B cell (primary cell): ENCODE measurements at regions not wholly inside any gene's neighbourhood (a gene's known extent, or its start where the extent isn't known, plus 50 kb on each side); places are given as distances from the start of the nearest gene placed in this dataset.

ENCODE experiments used
- ATAC-seq: fragments of 200-7000 bp; cut with Tn5 transposase; one replicate; pipeline ENCODE4 v1.10.0; 2021; ENCODE audit warnings: low read depth, mild to moderate bottlenecking, moderate number of reproducible peaks, moderate library complexity
- CTCF ChIA-PET: fragments of 350-600 bp; sonication (Branson Sonifier 250); formaldehyde crosslinking; loops from one replicate; lab custom pipeline; 2021; ENCODE audit warnings: antibody characterized with exemption, inconsistent platforms; lab: Charles Lee
- POLR2A ChIA-PET: fragments of 350-600 bp; sonication (Branson Sonifier 250); formaldehyde crosslinking; loops from one replicate; lab custom pipeline; 2021; ENCODE audit warnings: antibody characterized with exemption; lab: Charles Lee
- DNase-seq: peaks from one replicate; pipeline ENCODE4 v3.0.0; 2013
- H2AFZ ChIP-seq: 2 replicates; pipeline ENCODE4 v1.6.1; 2012; ENCODE audit warnings: mild to moderate bottlenecking, low read depth, low read length; ENCODE audit not compliant: insufficient read depth, poor library complexity, severe bottlenecking
- H3K27ac ChIP-seq, 2 donors: 1 replicate in 1 of 2; 2 replicates in 1 of 2; pipeline ENCODE4 v1.5.1; 2012 to 2013; ENCODE audit warnings: low read length in 2 of 2, mild to moderate bottlenecking in 2 of 2, moderate library complexity in 1 of 2
- H3K27me3 ChIP-seq, 4 experiments: fragments of 200-600 bp in 1 of 4; sonication (generic) in 1 of 4; replicated peaks in 1 of 4; 1 replicate in 2 of 4; 2 replicates in 2 of 4; pipeline versions ENCODE4 v1.6.1 to v1.7.0; 2013 to 2016; ENCODE audit warnings: low read length in 3 of 4, mild to moderate bottlenecking in 2 of 4, mixed read lengths in 1 of 4, moderate library complexity in 1 of 4; ENCODE audit not compliant: insufficient read depth in 4 of 4, control insufficient read depth in 3 of 4; ENCODE audit errors: control extremely low read depth in 1 of 4
- H3K36me3 ChIP-seq, 2 experiments: replicated peaks in 1 of 2; 1 replicate in 1 of 2; 2 replicates in 1 of 2; pipeline versions ENCODE4 v1.6.1 to v1.7.1; 2013; ENCODE audit warnings: low read length in 1 of 2; ENCODE audit not compliant: insufficient read depth in 2 of 2, control insufficient read depth in 1 of 2; ENCODE audit errors: control extremely low read depth in 1 of 2, extremely low read depth in 1 of 2
- H3K4me1 ChIP-seq, 2 donors: fragments of 200-600 bp in 1 of 2; sonication (generic) in 1 of 2; 1 replicate in 1 of 2; 2 replicates in 1 of 2; pipeline versions ENCODE4 v1.5.1 to v1.6.1; 2013 to 2017; ENCODE audit warnings: low read length in 2 of 2; ENCODE audit not compliant: control insufficient read depth in 2 of 2, insufficient read depth in 2 of 2
- H3K4me2 ChIP-seq: replicated peaks from 2 replicates; pipeline ENCODE3; 2012; ENCODE audit warnings: mild to moderate bottlenecking, low read depth, low read length; ENCODE audit not compliant: poor library complexity, severe bottlenecking
- H3K4me3 ChIP-seq, 5 experiments: fragments of 200-600 bp in 1 of 5; sonication (generic) in 1 of 5; 1 replicate in 3 of 5; 2 replicates in 2 of 5; pipeline versions ENCODE4 v1.5.1 to v1.7.0; 2011 to 2016; ENCODE audit warnings: low read length in 4 of 5, mild to moderate bottlenecking in 4 of 5, low read depth in 2 of 5, control low read depth in 1 of 5, moderate library complexity in 1 of 5; ENCODE audit not compliant: insufficient read depth in 1 of 5; ENCODE audit errors: control extremely low read depth in 1 of 5, extremely low read depth in 1 of 5
- H3K79me2 ChIP-seq: fragments of 200-600 bp; sonication (generic); one replicate; pipeline ENCODE4 v1.6.0; 2016; ENCODE audit warnings: low read length; ENCODE audit not compliant: control insufficient read depth, insufficient read depth
- H3K9ac ChIP-seq: fragments of 200-600 bp; sonication (generic); 2 replicates; pipeline ENCODE4 v1.6.1; 2017; ENCODE audit warnings: mild to moderate bottlenecking, low read length, moderate library complexity
- H3K9me3 ChIP-seq, 3 donors: one replicate each; pipeline versions ENCODE4 v1.6.1 to v1.7.1; 2013; ENCODE audit warnings: low read length in 2 of 3; ENCODE audit not compliant: control insufficient read depth in 2 of 3, insufficient read depth in 1 of 3; ENCODE audit errors: control extremely low read depth in 1 of 3
- H4K20me1 ChIP-seq: 2 replicates; pipeline ENCODE4 v1.6.0; 2012; ENCODE audit warnings: mild to moderate bottlenecking, low read length; ENCODE audit not compliant: insufficient read depth, control insufficient read depth, poor library complexity, severe bottlenecking
- H3K27ac Mint-ChIP-seq: one replicate; pipeline ENCODE4 v1.8.0; 2021; ENCODE audit warnings: mixed read lengths
- H3K27me3 Mint-ChIP-seq: one replicate; pipeline ENCODE4 v1.8.0; 2021; ENCODE audit warnings: mixed read lengths
- H3K4me1 Mint-ChIP-seq: one replicate; pipeline ENCODE4 v1.8.0; 2021; ENCODE audit warnings: mixed read lengths
- H3K4me3 Mint-ChIP-seq: one replicate; pipeline ENCODE4 v1.8.0; 2021; ENCODE audit warnings: mixed read lengths
- H3K9me3 Mint-ChIP-seq: one replicate; pipeline ENCODE4 v1.8.0; 2022; ENCODE audit warnings: mixed read lengths; ENCODE audit not compliant: insufficient read depth
- CTCF ChIP-seq: fragments of 200-600 bp; IDR thresholded peaks from one replicate; pipeline ENCODE4 v1.8.0; 2022; ENCODE audit warnings: antibody characterized with exemption, mild to moderate bottlenecking
- EZH2 ChIP-seq: IDR thresholded peaks from 2 replicates; pipeline ENCODE4 v1.6.1; 2012; ENCODE audit warnings: borderline replicate concordance, low read depth, mild to moderate bottlenecking, moderate library complexity, low read length; ENCODE audit not compliant: insufficient read depth, poor library complexity, severe bottlenecking
- WGBS: methylation state at CpG from one replicate; pipeline ENCODE4 v1.1.5; 2013; ENCODE audit warnings: missing lambda C conversion rate; ENCODE audit not compliant: insufficient coverage; 5-methylcytosine and 5-hydroxymethylcytosine counted together
- intact Hi-C: fragments of 100-400 bp; cut with micrococcal nuclease; formaldehyde crosslinking; loops from one replicate; pipeline ENCODE4 v1.10.0; 2022

DNA sequence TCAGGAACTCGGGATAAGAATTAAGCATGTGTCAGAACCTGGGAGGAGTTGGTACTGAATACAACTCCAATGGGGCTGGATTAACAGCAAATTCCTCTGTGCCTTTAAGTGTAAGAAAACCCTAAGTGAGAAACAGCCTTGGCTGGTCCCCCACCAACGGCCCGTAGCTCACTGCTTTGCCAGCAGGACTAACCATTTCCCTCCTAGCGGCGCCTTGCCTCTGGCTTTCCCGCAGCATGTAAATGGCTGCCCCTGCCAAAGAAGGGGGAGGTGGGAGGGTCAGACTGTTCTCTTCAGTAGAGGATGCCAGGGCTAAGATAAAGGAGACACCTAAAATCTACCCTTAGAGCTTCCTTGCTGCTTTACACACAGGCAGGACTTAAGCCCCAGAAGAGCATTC is 51.0 kb upstream of the SH3GL3 start:
- TF ChIP-seq EZH2 (no peak), CTCF (no peak)
- no peaks in the 10 kb centered on the region for H3K36me3 ChIP-seq
- H3K79me2 ChIP-seq, result no peaks in the 10 kb centered on the region
- H3K9ac ChIP-seq, result no peak overlapping the region
- H4K20me1 ChIP-seq, result no peaks in the 10 kb centered on the region
- H3K4me1 ChIP-seq, result no peaks in the 10 kb centered on the region
- ChIA-PET POLR2A (no interaction called here), CTCF (no interaction called here)
- no peak overlapping the region for H2AFZ ChIP-seq
- DNase-seq (no peak), ATAC-seq (no peak)
- H3K9me3 Mint-ChIP-seq, result no peaks in the 10 kb centered on the region
- H3K4me1 Mint-ChIP-seq, result no peaks in the 10 kb centered on the region
- 19% methylated on average over 3 of the region's 6 CpGs for WGBS
- H3K27me3 Mint-ChIP-seq, result peaks cover 18% of the 10 kb centered on the region
- H3K9me3 ChIP-seq, result no peaks in the 10 kb centered on the region
- no peak overlapping the region for H3K27ac Mint-ChIP-seq
- intact Hi-C loops, result no loop called here
- no peak overlapping the region for H3K4me3 Mint-ChIP-seq
- no peak overlapping the region for H3K4me2 ChIP-seq
- H3K27ac ChIP-seq, result no peak overlapping the region
- H3K27me3 ChIP-seq, result peaks cover 0 to 6% (median 0%) of the 10 kb centered on the region in 4 experiments
- no peak overlapping the region for H3K4me3 ChIP-seq
